ENCODE measurements at regions not wholly inside any gene's neighbourhood (a gene's known extent, or its start where the extent isn't known, plus 50 kb on each side); places are given as distances from the start of the nearest gene placed in this dataset.

GRCh38 chr16:51636920-51637769 lies 486.1 kb upstream of the SALL1 start:
- Histone ChIP-seq H3K27ac (no peak overlapping the region), H3K27me3 (ENCODE audit: control insufficient read depth, insufficient read depth, low read length) (no peaks in the 10 kb centered on the region), H2AFZ (no peak overlapping the region), H3K4me2 (ENCODE audit: low read length) (peak overlapping the region; percentile 50), H3K9ac (no peak overlapping the region), H3K4me3 (ENCODE audit: low read depth, low read length) (no peak overlapping the region), H3K9me3 (ENCODE audit: control insufficient read depth, low read length) (no peaks in the 10 kb centered on the region), H3K79me2 (no peaks in the 10 kb centered on the region), H3K4me1 (no peaks in the 10 kb centered on the region), H3K36me3 (ENCODE audit: control insufficient read depth, insufficient read depth, low read length) (no peaks in the 10 kb centered on the region)
- no peak for TF ChIP-seq CTCF (IDR thresholded peaks at IDR 0.05)

- H3K27ac ChIP-seq = no peak overlapping the region
- H3K27me3 ChIP-seq (ENCODE audit: control insufficient read depth, insufficient read depth, low read length) = no peaks in the 10 kb centered on the region
- H3K79me2 ChIP-seq = no peaks in the 10 kb centered on the region
- no peak overlapping the region for H3K4me2 ChIP-seq (ENCODE audit: low read length)
- H3K36me3 ChIP-seq (ENCODE audit: control insufficient read depth, insufficient read depth, low read length) = no peaks in the 10 kb centered on the region
- no peak overlapping the region for H3K4me3 ChIP-seq (ENCODE audit: low read depth, low read length)
- no peak for TF ChIP-seq CTCF (IDR thresholded peaks at IDR 0.05)
- no peaks in the 10 kb centered on the region for H3K4me1 ChIP-seq
- no peak overlapping the region for H2AFZ ChIP-seq
- no peak overlapping the region for H3K9ac ChIP-seq
- H3K9me3 ChIP-seq (ENCODE audit: control insufficient read depth, low read length) = no peaks in the 10 kb centered on the region
Observed at GRCh38 chr16:51635181-51635580, 484.1 kb upstream of the SALL1 start.

GRCh38 chr16:51630076-51630475 lies 479.0 kb upstream of the SALL1 start:
- H3K4me1 ChIP-seq = no peaks in the 10 kb centered on the region
- TF ChIP-seq CTCF (IDR thresholded peaks at IDR 0.05) = no peak
- no peak overlapping the region for H3K4me2 ChIP-seq (ENCODE audit: low read length)
- no peak overlapping the region for H3K27ac ChIP-seq
- H3K27me3 ChIP-seq (ENCODE audit: control insufficient read depth, insufficient read depth, low read length) = no peaks in the 10 kb centered on the region
- no peak overlapping the region for H2AFZ ChIP-seq
- H3K9me3 ChIP-seq (ENCODE audit: control insufficient read depth, low read length) = no peaks in the 10 kb centered on the region
- no peaks in the 10 kb centered on the region for H3K79me2 ChIP-seq
- no peak overlapping the region for H3K4me3 ChIP-seq (ENCODE audit: low read depth, low read length)
- no peaks in the 10 kb centered on the region for H3K36me3 ChIP-seq (ENCODE audit: control insufficient read depth, insufficient read depth, low read length)
- H3K9ac ChIP-seq = no peak overlapping the region

GRCh38 chr16:51629576-51629975 lies 478.5 kb upstream of the SALL1 start:
- no peak for TF ChIP-seq CTCF (IDR thresholded peaks at IDR 0.05)
- no peaks in the 10 kb centered on the region for H3K4me1 ChIP-seq
- H3K4me2 ChIP-seq (ENCODE audit: low read length) = no peak overlapping the region
- no peak overlapping the region for H3K27ac ChIP-seq
- no peak overlapping the region for H3K4me3 ChIP-seq (ENCODE audit: low read depth, low read length)
- H3K79me2 ChIP-seq = no peaks in the 10 kb centered on the region
- no peak overlapping the region for H2AFZ ChIP-seq
- no peak overlapping the region for H3K9ac ChIP-seq
- H3K9me3 ChIP-seq (ENCODE audit: control insufficient read depth, low read length) = no peaks in the 10 kb centered on the region
- H3K27me3 ChIP-seq (ENCODE audit: control insufficient read depth, insufficient read depth, low read length) = no peaks in the 10 kb centered on the region
- H3K36me3 ChIP-seq (ENCODE audit: control insufficient read depth, insufficient read depth, low read length) = no peaks in the 10 kb centered on the region
